Psoas muscle (tissue), 7 donors: ENCODE measurements at regions not wholly inside any gene's neighbourhood (a gene's known extent, or its start where the extent isn't known, plus 50 kb on each side); places are given as distances from the start of the nearest gene placed in this dataset.

Experiments
- ATAC-seq, 4 donors: fragments of 200-7000 bp; cut with Tn5 transposase; one replicate each; pipeline ENCODE4 v1.9.1; 2020; ENCODE audit warnings: moderate library complexity in 3 of 4, mild to moderate bottlenecking in 2 of 4
- DNase-seq, 2 donors: peaks; one replicate each; pipeline ENCODE4 v3.0.0-alpha.2; 2020
- H3K27ac ChIP-seq: fragments of 200-600 bp; one replicate; pipeline ENCODE4 v1.8.0; 2022
- H3K27me3 ChIP-seq, 3 donors: fragments of 200-600 bp in 1 of 3; one replicate each; pipeline versions ENCODE4 v1.6.1 to v1.8.0; 2013 to 2022; ENCODE audit warnings: low read length in 2 of 3, mild to moderate bottlenecking in 2 of 3, moderate library complexity in 1 of 3; ENCODE audit not compliant: insufficient read depth in 3 of 3
- H3K36me3 ChIP-seq, 2 donors: fragments of 200-600 bp in 1 of 2; one replicate each; pipeline versions ENCODE4 v1.6.1 to v1.8.0; 2013 to 2022; ENCODE audit warnings: low read depth in 1 of 2, mild to moderate bottlenecking in 1 of 2, moderate library complexity in 1 of 2; ENCODE audit not compliant: insufficient read depth in 1 of 2
- H3K4me1 ChIP-seq: fragments of 200-600 bp; one replicate; pipeline ENCODE4 v1.8.0; 2022
- H3K4me3 ChIP-seq: fragments of 200-600 bp; one replicate; pipeline ENCODE4 v1.8.0; 2022; ENCODE audit warnings: mild to moderate bottlenecking
- H3K9me3 ChIP-seq: fragments of 200-600 bp; one replicate; pipeline ENCODE4 v1.8.0; 2022
- CTCF ChIP-seq: fragments of 200-600 bp; IDR thresholded peaks from one replicate; pipeline ENCODE4 v1.8.0; 2022; ENCODE audit warnings: antibody characterized with exemption
- WGBS, 3 donors: extraction: QIAGEN DNeasy Blood & Tissue Kit; methylation state at CpG; one replicate each; pipeline versions ENCODE4 v1.1.6 to v1.1.7; 2013; 5-methylcytosine and 5-hydroxymethylcytosine counted together
- intact Hi-C, 2 donors: fragments of 100-400 bp; cut with DNase I; formaldehyde crosslinking; loops; one replicate each; pipeline versions ENCODE4 v1.11.0 to v1.14.2; 2022
- donor health status: healthy with polysubstance abuse.
- donor health status: DM: no; HTN: no; CAD: no; lungs with moderate emphysema.
- donor health status: Bipolar disorder and iron deficiency.
- donor health status: healthy.
- donor health status: DM: yes; HTN: yes; CAD: no.
- donor health status: DM: no; HTN: no; CAD: no.
- donor health status: DM: yes; HTN: yes; CAD: no.

DNA sequence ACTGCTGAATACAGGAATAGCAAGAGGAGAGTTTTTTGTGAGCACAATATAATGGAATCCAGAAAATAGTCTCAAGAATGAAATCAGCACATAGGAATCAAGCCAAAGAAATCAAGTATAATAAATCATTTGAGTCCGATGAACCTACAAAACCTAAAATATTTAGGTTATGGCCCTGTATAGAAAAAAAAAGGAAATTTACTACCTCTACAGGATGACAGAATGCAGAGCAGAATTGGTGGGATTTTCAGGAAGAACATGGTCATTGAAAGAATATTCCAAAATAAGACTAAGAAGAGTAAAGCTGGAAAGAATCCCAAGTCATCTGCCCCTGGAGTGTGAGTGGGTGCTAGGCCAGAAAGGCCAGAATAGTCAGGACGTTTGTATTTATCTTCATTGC lies 1041.2 kb upstream of the CDH2 start:
- Histone ChIP-seq H3K9me3 (no peaks in the 10 kb centered on the region), H3K27ac (no peak overlapping the region), H3K36me3 (no peaks in the 10 kb centered on the region), H3K4me1 (no peaks in the 10 kb centered on the region), H3K4me3 (no peak overlapping the region), H3K27me3 (no peaks in the 10 kb centered on the region)
- ATAC-seq (no peak), DNase-seq (no peak)
- intact Hi-C loops = no loop called here
- WGBS, 3 donors = 51 to 63% (median 56%) methylated on average over 2 of the region's 2 CpGs
- no peak for TF ChIP-seq CTCF

GRCh38 chr18:29217124-29217915 lies 1040.4 kb upstream of the CDH2 start:
- Histone ChIP-seq H3K4me1 (no peaks in the 10 kb centered on the region), H3K27ac (no peak overlapping the region), H3K27me3 (no peaks in the 10 kb centered on the region), H3K9me3 (no peaks in the 10 kb centered on the region), H3K36me3 (no peaks in the 10 kb centered on the region), H3K4me3 (no peak overlapping the region)
- no peak for DNase-seq
- intact Hi-C loops = no loop called here
- no peak for ATAC-seq
- WGBS, 3 donors = 42 to 53% (median 46%) methylated on average over 2 of the region's 2 CpGs
- no peak for TF ChIP-seq CTCF

GRCh38 chr18:29198834-29199233 lies 1021.9 kb upstream of the CDH2 start:
- no peak overlapping the region for H3K27ac ChIP-seq
- no peak for DNase-seq
- TF ChIP-seq CTCF = no peak
- no peak overlapping the region for H3K4me3 ChIP-seq
- no peaks in the 10 kb centered on the region for H3K4me1 ChIP-seq
- H3K36me3 ChIP-seq = no peaks in the 10 kb centered on the region
- no peaks in the 10 kb centered on the region for H3K27me3 ChIP-seq
- H3K9me3 ChIP-seq = no peaks in the 10 kb centered on the region
- intact Hi-C loops = no loop called here
- WGBS, 3 donors = 68 to 72% (median 69%) methylated on average over 3 of the region's 3 CpGs
- ATAC-seq = no peak

DNA sequence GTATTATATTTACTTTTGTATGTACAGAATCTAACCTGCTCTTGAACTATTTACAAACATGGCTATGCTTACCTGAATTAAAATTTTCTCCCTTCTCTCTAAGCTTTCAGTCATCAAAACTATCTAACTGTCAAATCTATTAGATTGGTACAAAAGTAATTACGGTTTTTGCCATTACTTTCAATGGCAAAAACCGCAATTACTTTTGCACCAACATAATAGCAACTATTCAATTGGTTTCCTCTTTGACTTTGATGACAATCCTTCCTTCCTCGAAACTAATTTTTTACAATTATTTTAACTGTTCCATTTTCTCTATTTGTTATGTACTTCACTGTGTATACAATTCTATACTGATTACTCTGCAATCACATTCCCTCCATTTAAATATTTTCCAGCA lies 1019.4 kb upstream of the CDH2 start:
- Histone ChIP-seq H3K9me3 (no peaks in the 10 kb centered on the region), H3K36me3 (no peaks in the 10 kb centered on the region), H3K27ac (no peak overlapping the region), H3K27me3 (no peaks in the 10 kb centered on the region), H3K4me3 (no peak overlapping the region), H3K4me1 (no peaks in the 10 kb centered on the region)
- ATAC-seq (no peak), DNase-seq (no peak)
- TF ChIP-seq CTCF = no peak
- intact Hi-C loops = no loop called here
- 89 to 92% (median 91%) methylated on average over 3 of the region's 3 CpGs for WGBS, 3 donors

DNA sequence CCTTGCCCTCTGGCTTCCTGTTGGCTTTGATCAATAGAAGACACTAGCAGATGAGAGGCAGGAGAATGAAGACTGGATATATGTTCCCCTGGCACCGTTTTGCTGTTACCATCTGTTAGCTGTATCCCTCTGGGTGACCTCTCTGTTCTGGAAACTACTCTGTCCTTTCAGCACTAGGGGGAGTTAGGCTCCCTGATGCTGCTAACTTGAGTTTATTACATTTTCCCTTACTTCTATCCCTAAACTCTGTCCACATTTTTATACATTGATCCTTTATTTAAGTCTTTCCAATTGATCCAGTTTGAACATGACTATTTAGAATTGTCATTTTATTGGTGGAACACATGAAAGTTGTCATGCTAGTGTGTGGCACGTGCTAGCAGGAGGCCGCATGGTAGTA lies 1014.3 kb upstream of the CDH2 start:
- H3K4me1 ChIP-seq = no peaks in the 10 kb centered on the region
- H3K27me3 ChIP-seq = no peaks in the 10 kb centered on the region
- H3K4me3 ChIP-seq = no peak overlapping the region
- H3K9me3 ChIP-seq = no peaks in the 10 kb centered on the region
- no peak for TF ChIP-seq CTCF
- H3K36me3 ChIP-seq = no peaks in the 10 kb centered on the region
- intact Hi-C loops = no loop called here
- ATAC-seq (no peak), DNase-seq (no peak)
- WGBS, 3 donors = 65 to 71% (median 70%) methylated on average over 3 of the region's 3 CpGs
- H3K27ac ChIP-seq = no peak overlapping the region
